ENCODE measurements at regions not wholly inside any gene's neighbourhood (a gene's known extent, or its start where the extent isn't known, plus 50 kb on each side); places are given as distances from the start of the nearest gene placed in this dataset.

- DNase-seq (ENCODE audit: low spot score): no peak
Measured at GRCh38 chr15:53462651-53463050, 296.8 kb downstream of the WDR72 start.

GRCh38 chr15:53461677-53462076 is 297.8 kb downstream of the WDR72 start:
- DNase-seq (ENCODE audit: low spot score): no peak

- DNase-seq (ENCODE audit: low spot score): no peak
Measured at GRCh38 chr15:53458736-53459135, 300.7 kb downstream of the WDR72 start.

GRCh38 chr15:53457479-53457878 is 302.0 kb downstream of the WDR72 start:
- DNase-seq (ENCODE audit: low spot score): no peak

- DNase-seq (ENCODE audit: low spot score): no peak
Measured at GRCh38 chr15:53454843-53455721, 304.4 kb downstream of the WDR72 start.

GRCh38 chr15:53454535-53454842 is 305.0 kb downstream of the WDR72 start:
- DNase-seq (ENCODE audit: low spot score): no peak

GRCh38 chr15:53453253-53454105 is 306.0 kb downstream of the WDR72 start:
- DNase-seq (ENCODE audit: low spot score): no peak

- no peak for DNase-seq (ENCODE audit: low spot score)
Measured at GRCh38 chr15:53448232-53449015, 311.0 kb downstream of the WDR72 start.

GRCh38 chr15:53447742-53448141 is 311.7 kb downstream of the WDR72 start:
- DNase-seq (ENCODE audit: low spot score): no peak

- DNase-seq (ENCODE audit: low spot score): no peak
Measured at GRCh38 chr15:53447053-53447574, 312.3 kb downstream of the WDR72 start.

- DNase-seq (ENCODE audit: low spot score): no peak
Measured at GRCh38 chr15:53446376-53446775, 313.1 kb downstream of the WDR72 start.

- no peak for DNase-seq (ENCODE audit: low spot score)
Measured at GRCh38 chr15:53445531-53445930, 313.9 kb downstream of the WDR72 start.

- no peak for DNase-seq (ENCODE audit: low spot score)
Measured at GRCh38 chr15:53437985-53438841, 321.2 kb downstream of the WDR72 start.

GRCh38 chr15:53437366-53437765 is 322.1 kb downstream of the WDR72 start:
- DNase-seq (ENCODE audit: low spot score): no peak

GRCh38 chr15:53434174-53434678 is 325.2 kb downstream of the WDR72 start:
- DNase-seq (ENCODE audit: low spot score): no peak

GRCh38 chr15:53416219-53416940 is 343.1 kb downstream of the WDR72 start:
- DNase-seq (ENCODE audit: low spot score): no peak

- no peak for DNase-seq (ENCODE audit: low spot score)
Measured at GRCh38 chr15:53414167-53414566, 345.3 kb downstream of the WDR72 start.

- no peak for DNase-seq (ENCODE audit: low spot score)
Measured at GRCh38 chr15:53412542-53412941, 346.9 kb downstream of the WDR72 start.

GRCh38 chr15:53404930-53405493 is 354.5 kb downstream of the WDR72 start:
- no peak for DNase-seq (ENCODE audit: low spot score)

- no peak for DNase-seq (ENCODE audit: low spot score)
Measured at GRCh38 chr15:53401503-53401902, 358.0 kb downstream of the WDR72 start.

Data from germinal center (tissue), 1 donor.